Upper lobe of left lung (tissue), 6 donors: ENCODE measurements at regions not wholly inside any gene's neighbourhood (a gene's known extent, or its start where the extent isn't known, plus 50 kb on each side); places are given as distances from the start of the nearest gene placed in this dataset.

Source experiments
- ATAC-seq, 2 donors: fragments of 200-7000 bp; cut with Tn5 transposase; one replicate each; pipeline ENCODE4 v1.9.1; 2022; ENCODE audit warnings: mild to moderate bottlenecking in 2 of 2, moderate library complexity in 2 of 2; ENCODE audit not compliant: low FRiP score in 2 of 2
- DNase-seq, 2 donors: peaks; one replicate each; pipeline ENCODE4 v3.0.0-alpha.2; 2019 to 2020
- H3K27ac ChIP-seq, 4 donors: fragments of 200-600 bp; sonication (generic); one replicate each; pipeline ENCODE4 v1.5.1; 2016 to 2019
- H3K27me3 ChIP-seq, 4 donors: fragments of 200-600 bp; sonication (generic); one replicate each; pipeline ENCODE4 v1.5.1; 2017 to 2019
- H3K36me3 ChIP-seq, 4 donors: fragments of 200-600 bp; sonication (generic); one replicate each; pipeline ENCODE4 v1.5.1; 2016 to 2019
- H3K4me1 ChIP-seq, 4 donors: fragments of 200-600 bp; sonication (generic); one replicate each; pipeline ENCODE4 v1.5.1; 2018 to 2019
- H3K4me3 ChIP-seq, 4 donors: fragments of 200-600 bp; sonication (generic); one replicate each; pipeline ENCODE4 v1.5.1; 2017 to 2019; ENCODE audit warnings: mild to moderate bottlenecking in 2 of 4, moderate library complexity in 1 of 4
- H3K9me3 ChIP-seq, 4 donors: fragments of 200-600 bp; sonication (generic); one replicate each; pipeline ENCODE4 v1.5.1; 2018 to 2019
- CTCF ChIP-seq, 6 experiments: fragments of 450-650 bp in 4 of 6; fragments of 200-600 bp in 2 of 6; sonication (generic) in 2 of 6; IDR thresholded peaks; one replicate each; pipeline ENCODE4 v1.5.1; 2016 to 2019; ENCODE audit warnings: antibody characterized with exemption in 6 of 6
- EP300 ChIP-seq, 4 donors: sonication (generic); formaldehyde crosslinking; IDR thresholded peaks; one replicate each; pipeline ENCODE4 v1.5.1; 2017; ENCODE audit warnings: antibody characterized with exemption in 4 of 4, control low read depth in 2 of 4
- POLR2A ChIP-seq, 4 donors: fragments of 450-650 bp; IDR thresholded peaks; one replicate each; pipeline ENCODE4 v1.5.1; 2016 to 2017; ENCODE audit warnings: antibody characterized with exemption in 4 of 4, mild to moderate bottlenecking in 2 of 4
- POLR2AphosphoS5 ChIP-seq, 2 donors: sonication (generic); formaldehyde crosslinking; IDR thresholded peaks; one replicate each; pipeline ENCODE4 v1.5.1; 2017; ENCODE audit warnings: antibody characterized with exemption in 2 of 2
- WGBS, 2 donors: methylation state at CpG; one replicate each; pipeline ENCODE4 v1.1.5; 2017 to 2018; 5-methylcytosine and 5-hydroxymethylcytosine counted together
- donor health status: DM: no; HTN: no; CAD: no; lungs with moderate emphysema.
- donor health status: DM: no; HTN: yes; CAD: no; lungs with severe emphysema.

DNA sequence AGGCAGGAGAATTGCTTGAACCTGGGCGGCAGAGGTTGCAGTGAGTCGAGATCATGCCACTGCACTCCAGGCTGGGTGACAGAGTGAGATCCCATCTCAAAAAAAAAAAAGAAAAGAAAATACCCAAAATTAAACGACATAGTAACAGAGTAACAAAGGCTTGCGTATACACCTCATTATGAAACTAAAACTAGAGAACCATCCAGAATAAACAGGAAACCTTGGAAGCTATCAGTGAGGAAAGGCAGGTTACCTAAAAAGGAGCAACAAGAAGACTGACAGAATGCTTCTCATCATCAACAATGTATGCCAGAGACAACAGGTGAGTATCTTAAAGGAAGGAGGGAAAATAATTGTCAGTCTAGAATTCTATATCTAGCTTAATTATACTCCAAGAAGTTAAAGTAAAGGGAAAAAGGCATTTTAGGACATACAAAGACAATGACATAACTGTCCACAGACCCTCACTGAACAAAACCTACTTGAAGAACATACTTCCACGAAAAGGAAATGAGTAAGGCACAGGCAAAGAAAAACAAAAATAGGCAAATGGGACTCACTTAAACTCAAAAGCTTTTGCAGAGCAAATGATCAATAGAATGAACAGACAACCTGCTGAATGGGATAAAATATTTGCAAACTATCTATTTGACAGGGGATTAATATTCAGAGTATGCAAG, 64.1 kb upstream of the NT5E start:
- Histone ChIP-seq H3K4me1 (no peaks in the 10 kb centered on the region), H3K4me3 (no peak overlapping the region), H3K36me3 (no peaks in the 10 kb centered on the region), H3K27me3 (no peaks in the 10 kb centered on the region), H3K9me3 (no peaks in the 10 kb centered on the region), H3K27ac (no peak overlapping the region)
- 65 to 72% methylated on average over 5 of the region's 5 CpGs for WGBS, 2 donors
- TF ChIP-seq EP300 (IDR thresholded peaks at IDR 0.05) (no peak), POLR2A (IDR thresholded peaks at IDR 0.05) (no peak), CTCF (IDR thresholded peaks at IDR 0.05) (no peak), POLR2AphosphoS5 (IDR thresholded peaks at IDR 0.05) (no peak)
- DNase-seq = no peak
- ATAC-seq = no peak

DNA sequence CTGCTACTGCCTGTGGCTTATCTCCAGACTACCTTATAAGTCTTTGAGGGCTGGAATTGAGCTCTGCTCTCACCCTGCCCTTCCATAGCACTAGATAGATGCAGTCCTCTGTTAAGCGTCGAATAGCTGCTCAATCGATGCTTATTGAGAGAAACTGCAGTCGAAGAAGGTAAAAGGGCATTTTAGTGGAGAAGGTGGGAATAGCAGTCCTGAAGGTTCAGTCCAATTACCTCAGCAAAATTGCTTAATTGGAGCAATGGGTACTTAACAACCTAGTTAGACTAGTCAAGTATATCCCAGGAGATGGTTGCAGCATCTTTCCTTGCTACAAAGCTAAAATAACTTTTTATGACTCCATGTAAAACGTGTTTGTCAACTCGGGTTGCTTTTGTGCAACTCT, 66.8 kb upstream of the NT5E start:
- no peak overlapping the region for H3K27ac ChIP-seq
- no peaks in the 10 kb centered on the region for H3K9me3 ChIP-seq
- TF ChIP-seq POLR2AphosphoS5 (IDR thresholded peaks at IDR 0.05) (no peak), EP300 (IDR thresholded peaks at IDR 0.05) (no peak), CTCF (IDR thresholded peaks at IDR 0.05) (no peak), POLR2A (IDR thresholded peaks at IDR 0.05) (no peak)
- no peaks in the 10 kb centered on the region for H3K4me1 ChIP-seq
- no peaks in the 10 kb centered on the region for H3K27me3 ChIP-seq
- no peak overlapping the region for H3K4me3 ChIP-seq
- DNase-seq (no peak), ATAC-seq (no peak)
- no peaks in the 10 kb centered on the region for H3K36me3 ChIP-seq
- 49% methylated on average over 6 of the region's 6 CpGs for WGBS, 2 donors

- no peaks in the 10 kb centered on the region for H3K36me3 ChIP-seq
- ATAC-seq = no peak
- no peak overlapping the region for H3K4me3 ChIP-seq
- H3K27me3 ChIP-seq = no peaks in the 10 kb centered on the region
- TF ChIP-seq POLR2AphosphoS5 (IDR thresholded peaks at IDR 0.05) (no peak), EP300 (IDR thresholded peaks at IDR 0.05) (no peak), POLR2A (IDR thresholded peaks at IDR 0.05) (no peak)
- no peaks in the 10 kb centered on the region for H3K4me1 ChIP-seq
- H3K9me3 ChIP-seq = no peaks in the 10 kb centered on the region
- no peak for DNase-seq
- H3K27ac ChIP-seq = no peak overlapping the region
- WGBS, 2 donors = 64 to 72% methylated on average over 5 of the region's 5 CpGs
Measured at GRCh38 chr6:85382541-85382940, 67.3 kb upstream of the NT5E start.

DNA sequence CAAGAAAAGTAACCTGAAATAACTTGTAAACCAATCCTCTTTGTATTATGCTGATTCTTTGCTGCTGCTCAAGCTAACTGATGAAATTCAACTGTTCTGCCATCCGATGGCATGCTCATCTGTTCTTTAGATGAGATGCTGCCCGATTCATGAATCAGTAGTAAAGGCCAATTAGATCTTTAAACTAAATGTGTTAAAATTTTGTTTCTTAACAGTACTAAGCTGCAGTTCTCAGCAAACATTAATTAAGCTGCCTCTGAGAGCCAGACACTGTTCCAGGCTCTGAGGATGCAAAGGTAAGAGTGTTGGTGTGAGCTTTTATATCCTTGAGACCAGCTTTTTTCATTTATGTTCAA, 77.0 kb upstream of the NT5E start:
- Histone ChIP-seq H3K27ac (no peak overlapping the region), H3K4me1 (no peaks in the 10 kb centered on the region), H3K9me3 (no peaks in the 10 kb centered on the region), H3K4me3 (no peak overlapping the region), H3K36me3 (no peaks in the 10 kb centered on the region), H3K27me3 (no peaks in the 10 kb centered on the region)
- no peak for TF ChIP-seq POLR2AphosphoS5 (IDR thresholded peaks at IDR 0.05)
- no peak for TF ChIP-seq EP300 (IDR thresholded peaks at IDR 0.05)
- no peak for TF ChIP-seq POLR2A (IDR thresholded peaks at IDR 0.05)
- TF ChIP-seq CTCF (IDR thresholded peaks at IDR 0.05) = no peak
- no peak for DNase-seq
- WGBS, 2 donors = 94 to 97% methylated on average over 2 of the region's 2 CpGs
- ATAC-seq = no peak

DNA sequence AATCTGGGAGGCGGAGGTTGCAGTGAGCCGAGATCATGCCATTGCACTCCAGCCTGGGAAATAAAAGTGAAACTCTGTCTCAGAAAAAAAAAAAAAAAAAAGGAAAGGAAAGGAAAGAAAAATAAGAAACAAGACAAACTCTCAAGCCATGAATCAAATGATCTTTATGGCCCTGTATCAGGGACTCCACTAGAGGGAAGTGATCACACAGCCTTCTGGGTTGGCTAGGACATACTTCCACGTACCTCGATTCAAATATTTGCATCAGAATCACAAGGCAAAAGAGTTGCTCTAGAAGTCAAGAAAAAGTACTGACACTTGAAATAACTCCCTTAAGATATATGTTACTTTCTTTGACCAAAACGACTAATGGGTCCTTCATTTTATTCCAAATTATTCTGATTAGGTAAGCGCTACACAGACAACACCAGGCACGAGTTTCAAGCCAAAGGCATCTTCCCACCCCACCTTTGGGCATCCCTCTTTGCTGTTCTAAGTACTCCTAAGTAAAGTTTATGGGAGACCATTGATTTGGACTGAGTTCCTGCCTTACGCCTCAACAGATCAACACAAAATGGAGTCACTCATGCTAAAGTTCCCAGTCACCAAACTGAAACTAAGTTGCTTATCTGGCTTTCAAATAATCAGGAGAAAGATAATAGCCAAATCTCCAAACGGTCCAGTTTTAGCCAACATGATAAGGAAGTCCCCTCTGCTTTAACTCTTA, 77.5 kb upstream of the NT5E start:
- H3K9me3 ChIP-seq = no peaks in the 10 kb centered on the region
- no peaks in the 10 kb centered on the region for H3K4me1 ChIP-seq
- TF ChIP-seq CTCF (IDR thresholded peaks at IDR 0.05) (no peak), POLR2A (IDR thresholded peaks at IDR 0.05) (no peak), EP300 (IDR thresholded peaks at IDR 0.05) (no peak), POLR2AphosphoS5 (IDR thresholded peaks at IDR 0.05) (no peak)
- no peaks in the 10 kb centered on the region for H3K36me3 ChIP-seq
- H3K27me3 ChIP-seq = no peaks in the 10 kb centered on the region
- 71 to 82% methylated on average over 9 of the region's 9 CpGs for WGBS, 2 donors
- H3K27ac ChIP-seq = no peak overlapping the region
- H3K4me3 ChIP-seq = no peak overlapping the region
- DNase-seq = no peak
- no peak for ATAC-seq
